ENCODE measurements at regions not wholly inside any gene's neighbourhood (a gene's known extent, or its start where the extent isn't known, plus 50 kb on each side); places are given as distances from the start of the nearest gene placed in this dataset.

GRCh38 chr9:106066940-106067524 is 372.7 kb downstream of the TMEM38B start:
- Histone ChIP-seq H3K27me3 (replicated peaks; ENCODE audit: insufficient read depth) (no peaks in the 10 kb centered on the region), H3K9me3 (no peaks in the 10 kb centered on the region), H3K4me1 (replicated peaks) (no peaks in the 10 kb centered on the region), H3K36me3 (no peaks in the 10 kb centered on the region), H3K27ac (no peak overlapping the region), H3K4me3 (no peak overlapping the region)
- TF ChIP-seq CTCF (IDR thresholded peaks at IDR 0.05): no peak
- TF ChIP-seq POLR2AphosphoS5 (IDR thresholded peaks at IDR 0.05): no peak
- TF ChIP-seq POLR2A (IDR thresholded peaks at IDR 0.05): no peak
- WGBS: 69% methylated on average over 8 of the region's 8 CpGs
- DNase-seq (ENCODE audit: low spot score): no peak
- intact Hi-C loops (cut with DNase I): loop anchor here (1.0 kb wide), 1 partner anchor 8 kb away; no protein-coding TSS in a partner anchor

GRCh38 chr9:106069241-106069640 is 374.9 kb downstream of the TMEM38B start:
- intact Hi-C loops (cut with DNase I): no loop called here
- Histone ChIP-seq H3K27me3 (replicated peaks; ENCODE audit: insufficient read depth) (no peaks in the 10 kb centered on the region), H3K4me3 (no peak overlapping the region), H3K4me1 (replicated peaks) (no peaks in the 10 kb centered on the region), H3K9me3 (no peaks in the 10 kb centered on the region), H3K27ac (no peak overlapping the region), H3K36me3 (no peaks in the 10 kb centered on the region)
- DNase-seq (ENCODE audit: low spot score): no peak
- TF ChIP-seq POLR2AphosphoS5 (IDR thresholded peaks at IDR 0.05) (no peak), POLR2A (IDR thresholded peaks at IDR 0.05) (no peak), CTCF (IDR thresholded peaks at IDR 0.05) (no peak)
- WGBS: 67% methylated on average over 2 of the region's 2 CpGs

- no peak overlapping the region for H3K4me3 ChIP-seq
- no peaks in the 10 kb centered on the region for H3K27me3 ChIP-seq (replicated peaks; ENCODE audit: insufficient read depth)
- WGBS: 56% methylated on average over 1 of the region's 1 CpG
- no peak overlapping the region for H3K27ac ChIP-seq
- intact Hi-C loops (cut with DNase I): no loop called here
- no peaks in the 10 kb centered on the region for H3K36me3 ChIP-seq
- H3K4me1 ChIP-seq (replicated peaks): no peaks in the 10 kb centered on the region
- TF ChIP-seq POLR2AphosphoS5 (IDR thresholded peaks at IDR 0.05): no peak
- TF ChIP-seq CTCF (IDR thresholded peaks at IDR 0.05): no peak
- no peak for TF ChIP-seq POLR2A (IDR thresholded peaks at IDR 0.05)
- no peaks in the 10 kb centered on the region for H3K9me3 ChIP-seq
- DNase-seq (ENCODE audit: low spot score): no peak
Observed at GRCh38 chr9:106072421-106072820, 378.1 kb downstream of the TMEM38B start.

- DNase-seq (ENCODE audit: low spot score): no peak
- Histone ChIP-seq H3K27me3 (replicated peaks; ENCODE audit: insufficient read depth) (no peaks in the 10 kb centered on the region), H3K4me3 (no peak overlapping the region), H3K4me1 (replicated peaks) (no peaks in the 10 kb centered on the region), H3K36me3 (no peaks in the 10 kb centered on the region), H3K9me3 (no peaks in the 10 kb centered on the region), H3K27ac (no peak overlapping the region)
- TF ChIP-seq CTCF (IDR thresholded peaks at IDR 0.05): no peak
- no peak for TF ChIP-seq POLR2A (IDR thresholded peaks at IDR 0.05)
- 67% methylated on average over 1 of the region's 1 CpG for WGBS
- intact Hi-C loops (cut with DNase I): no loop called here
Observed at GRCh38 chr9:106074006-106074405, 379.7 kb downstream of the TMEM38B start.

- H3K27ac ChIP-seq: no peak overlapping the region
- H3K27me3 ChIP-seq (replicated peaks; ENCODE audit: insufficient read depth): no peaks in the 10 kb centered on the region
- no peak overlapping the region for H3K4me3 ChIP-seq
- intact Hi-C loops (cut with DNase I): loop anchor here (1.0 kb wide), 1 partner anchor 8 kb away; no protein-coding TSS in a partner anchor
- H3K36me3 ChIP-seq: no peaks in the 10 kb centered on the region
- 46% methylated on average over 3 of the region's 3 CpGs for WGBS
- TF ChIP-seq POLR2A (IDR thresholded peaks at IDR 0.05): no peak
- TF ChIP-seq CTCF (IDR thresholded peaks at IDR 0.05): no peak
- TF ChIP-seq POLR2AphosphoS5 (IDR thresholded peaks at IDR 0.05): no peak
- no peaks in the 10 kb centered on the region for H3K9me3 ChIP-seq
- H3K4me1 ChIP-seq (replicated peaks): no peaks in the 10 kb centered on the region
- DNase-seq (ENCODE audit: low spot score): no peak
Observed at GRCh38 chr9:106075236-106075959, 381.1 kb downstream of the TMEM38B start.
